HG03571 (cell line): ENCODE measurements at regions not wholly inside any gene's neighbourhood (a gene's known extent, or its start where the extent isn't known, plus 50 kb on each side); places are given as distances from the start of the nearest gene placed in this dataset.
"Not testable (repeated sequence)": the region's sequence is repeated elsewhere in the genome, so short reads cannot be mapped to it uniquely, and the experiment has no call there.

Experiments
- ATAC-seq: cut with Tn5 transposase; IDR thresholded peaks from one replicate; pipeline ENCODE4 v1.9.1; 2021; ENCODE audit not compliant: unreplicated experiment

DNA sequence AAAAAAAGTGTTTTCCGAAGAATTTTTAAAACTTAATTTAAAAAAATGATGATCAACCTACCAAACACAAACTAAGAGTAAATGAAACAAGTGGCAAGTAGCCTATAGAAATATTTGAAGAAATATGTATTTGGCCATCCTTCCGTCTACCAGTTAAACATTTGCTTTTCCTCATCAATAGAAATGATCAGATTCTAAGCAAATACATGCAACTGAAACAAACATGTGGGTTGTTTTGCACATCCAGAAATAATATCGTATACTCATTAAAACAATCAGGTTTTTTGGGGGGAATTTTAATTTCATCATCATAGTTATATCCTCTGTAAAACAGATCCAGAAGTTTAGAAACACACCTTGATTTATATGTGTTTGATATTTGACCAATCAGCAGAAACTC is 1011.7 kb downstream of the GATA3 start:
- ATAC-seq: no peak

DNA sequence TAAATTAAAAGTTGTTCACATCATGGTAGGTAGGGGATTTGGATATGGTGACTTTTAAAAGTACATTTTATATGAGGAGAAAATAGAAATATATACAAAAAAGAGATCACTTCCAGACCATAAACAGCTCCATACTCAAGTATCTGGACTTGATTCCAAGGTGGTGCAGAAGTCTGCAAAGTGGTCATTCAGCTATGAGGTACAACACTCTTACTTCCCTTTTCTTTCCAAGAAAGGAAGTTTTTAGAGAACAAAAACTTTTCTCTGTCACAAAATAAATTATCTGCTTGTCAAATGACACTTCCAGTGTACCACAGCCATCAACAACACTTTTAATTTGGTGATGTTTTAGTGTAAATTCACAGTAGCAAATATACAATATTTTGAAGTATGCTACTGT is 1013.5 kb downstream of the GATA3 start:
- ATAC-seq: no peak

DNA sequence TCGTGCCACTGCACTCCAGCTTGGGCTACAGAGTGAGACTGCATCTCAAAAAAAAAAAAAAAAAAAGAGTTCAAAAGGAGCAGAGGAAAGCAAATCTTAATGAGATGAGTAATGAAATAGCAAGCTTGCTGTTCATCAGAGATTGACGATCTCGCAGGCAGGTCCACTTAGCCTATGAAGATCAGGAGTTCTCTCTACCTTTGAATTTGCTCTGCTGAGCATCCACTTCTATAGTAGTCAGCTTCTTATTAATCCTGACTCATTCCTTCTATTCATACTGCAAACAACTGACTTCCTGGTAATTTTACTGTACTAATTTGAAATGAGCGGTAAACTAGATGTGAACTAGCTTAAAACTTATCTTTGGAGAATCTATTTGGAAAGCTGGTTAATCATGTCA is 1014.6 kb downstream of the GATA3 start:
- no peak for ATAC-seq

DNA sequence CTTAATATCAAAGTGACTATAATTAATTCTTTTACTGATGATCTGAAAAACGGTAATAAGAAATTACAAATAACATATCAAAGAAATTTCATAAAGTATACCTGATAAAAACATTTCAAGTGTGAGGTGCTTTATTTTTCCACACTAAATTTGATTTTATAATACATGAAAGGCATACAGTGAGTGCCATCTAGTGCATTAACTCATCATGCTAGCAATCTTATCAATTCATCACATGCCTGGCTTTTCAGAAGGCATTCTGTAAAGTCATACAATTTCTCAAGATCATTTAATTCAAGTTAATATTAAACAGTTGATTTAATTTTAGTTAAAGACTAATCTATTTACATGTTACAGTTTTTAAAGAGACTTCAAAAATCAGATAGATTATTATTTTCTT is 1020.9 kb downstream of the GATA3 start:
- no peak for ATAC-seq

DNA sequence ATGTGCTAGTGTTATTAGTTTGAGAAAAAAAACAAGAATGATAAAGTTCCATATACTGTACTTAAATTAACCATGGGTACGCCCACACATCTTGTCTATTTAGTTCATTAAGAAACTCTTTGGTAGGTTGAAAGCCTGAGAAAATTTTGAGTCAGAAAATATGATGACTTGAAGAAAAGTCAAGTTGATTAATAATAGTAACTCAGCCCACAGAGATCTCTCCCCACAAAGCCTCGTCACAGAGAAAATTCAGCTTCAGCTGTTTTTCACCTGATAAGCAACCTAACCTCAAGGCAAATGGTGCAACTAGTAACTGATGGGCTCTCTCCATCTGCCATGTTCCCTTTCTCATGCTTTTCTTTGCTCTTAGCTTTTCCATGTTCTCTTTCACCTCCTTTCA is 1021.6 kb downstream of the GATA3 start:
- ATAC-seq: no peak

DNA sequence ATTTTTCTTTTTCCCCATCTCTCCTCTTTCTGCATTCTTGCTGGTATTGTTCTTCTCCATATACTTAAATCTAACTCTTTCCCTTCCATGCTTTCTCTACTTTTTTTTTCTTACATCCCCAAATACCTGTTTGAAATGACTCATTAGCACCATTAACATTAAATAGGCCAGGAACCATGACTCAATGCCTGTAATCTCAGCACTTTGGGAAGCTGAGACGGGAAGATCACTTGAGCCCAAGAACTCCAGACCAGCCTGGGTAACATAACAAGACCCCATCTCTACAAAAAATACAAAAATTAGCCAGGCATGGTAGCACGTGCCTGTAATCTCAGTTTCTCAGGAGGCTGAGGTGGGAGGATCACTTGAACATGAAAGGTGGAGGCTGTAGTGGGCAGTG is 1026.8 kb downstream of the GATA3 start:
- no peak for ATAC-seq

DNA sequence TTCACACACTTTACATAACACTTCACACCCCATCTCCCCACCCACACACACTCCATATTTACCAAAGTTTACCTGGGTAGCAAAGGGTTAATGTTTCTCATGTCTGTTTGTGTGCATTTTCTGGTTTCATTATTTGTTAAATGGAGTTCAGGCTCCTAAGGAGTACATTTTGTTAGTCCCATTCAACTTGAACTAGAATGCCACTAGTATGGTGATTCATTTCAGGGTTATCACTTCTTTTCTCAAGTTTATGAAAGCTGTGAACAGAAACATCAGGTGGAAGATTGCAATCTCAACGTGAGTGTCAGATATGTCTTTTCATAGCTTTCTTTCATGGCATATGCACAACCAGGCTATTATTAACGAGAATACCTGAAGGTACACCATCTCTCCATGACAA is 1027.5 kb downstream of the GATA3 start:
- no peak for ATAC-seq

DNA sequence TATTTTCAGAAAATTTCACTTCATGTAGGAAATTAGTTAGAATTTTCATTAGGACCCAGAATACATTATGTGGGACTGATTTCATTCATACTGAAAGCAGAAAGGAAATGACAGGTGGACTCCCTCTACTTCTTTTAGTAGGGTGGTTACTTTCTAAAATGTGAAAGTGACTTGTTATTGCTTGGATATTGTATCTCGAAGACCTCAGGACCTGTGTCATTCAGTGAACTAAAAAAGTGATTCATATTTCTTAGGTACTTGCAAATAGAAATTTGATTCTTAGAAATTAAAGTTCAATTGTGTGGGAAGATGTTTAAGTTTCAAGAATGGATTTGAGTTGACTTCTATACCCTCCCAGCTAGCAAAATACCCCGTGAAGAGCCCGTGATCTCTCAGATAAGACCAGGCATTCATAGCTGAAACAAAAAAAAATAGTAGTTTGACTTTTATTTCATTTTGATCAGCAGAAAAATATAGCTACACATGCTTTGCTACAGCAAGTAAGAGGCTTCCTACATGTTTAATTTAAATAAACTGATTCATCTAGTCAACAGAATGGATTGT is 1037.1 kb downstream of the GATA3 start:
- ATAC-seq: no peak

DNA sequence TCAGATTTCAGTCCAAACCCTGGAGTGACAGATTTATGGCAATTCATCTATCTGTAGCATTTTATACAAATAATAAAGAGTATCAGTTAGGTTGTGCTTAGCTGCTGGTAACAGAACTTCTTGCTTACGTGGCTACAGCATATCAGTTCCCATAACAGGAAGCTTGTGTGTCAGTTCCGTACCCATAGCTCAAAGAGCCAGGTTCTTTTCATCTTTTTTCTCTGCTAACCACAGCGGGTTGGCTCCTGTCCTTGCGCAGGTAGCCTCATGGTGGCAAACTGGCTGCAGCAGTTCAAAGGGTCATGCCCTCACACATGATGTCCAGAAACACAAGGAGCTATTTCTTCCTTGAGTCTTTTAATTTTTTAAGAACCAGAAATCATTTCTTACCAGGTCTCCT is 1041.8 kb downstream of the GATA3 start:
- no peak for ATAC-seq

DNA sequence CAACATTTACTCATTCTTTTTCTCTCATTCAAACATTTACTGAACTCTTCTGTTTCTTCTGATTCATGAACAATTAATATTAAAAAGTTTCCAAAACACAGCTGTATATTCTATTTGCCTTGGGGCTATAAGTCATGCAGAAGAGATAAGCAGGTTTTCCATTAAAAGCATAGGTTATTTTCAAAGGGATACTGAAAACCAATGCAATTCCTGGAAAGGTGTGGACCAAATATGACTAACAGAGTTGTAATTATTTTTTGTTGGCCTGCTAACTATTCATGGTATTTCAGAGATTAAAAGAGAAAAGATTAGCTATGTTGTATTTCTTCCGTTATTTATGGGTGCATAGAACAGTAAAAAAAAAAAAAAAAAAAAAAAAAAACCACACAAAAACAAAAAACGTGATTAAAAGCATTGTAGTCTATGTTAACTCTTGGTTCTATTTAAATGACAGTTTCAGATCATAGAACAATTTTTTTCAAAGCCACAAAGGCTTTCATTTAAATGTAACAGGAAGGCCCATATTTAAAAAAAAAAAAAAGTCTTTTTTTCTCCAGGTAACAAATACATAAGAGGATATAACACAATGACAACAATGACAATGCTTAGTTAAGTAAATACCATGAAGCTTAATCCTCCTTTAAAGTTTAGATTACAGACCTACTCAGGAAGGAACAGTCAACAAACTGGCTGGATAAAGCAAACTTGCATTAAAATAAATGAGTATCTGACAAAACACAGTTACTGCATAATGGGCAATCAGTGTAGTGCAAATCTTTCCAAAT is 1042.9 kb downstream of the GATA3 start:
- no peak for ATAC-seq

DNA sequence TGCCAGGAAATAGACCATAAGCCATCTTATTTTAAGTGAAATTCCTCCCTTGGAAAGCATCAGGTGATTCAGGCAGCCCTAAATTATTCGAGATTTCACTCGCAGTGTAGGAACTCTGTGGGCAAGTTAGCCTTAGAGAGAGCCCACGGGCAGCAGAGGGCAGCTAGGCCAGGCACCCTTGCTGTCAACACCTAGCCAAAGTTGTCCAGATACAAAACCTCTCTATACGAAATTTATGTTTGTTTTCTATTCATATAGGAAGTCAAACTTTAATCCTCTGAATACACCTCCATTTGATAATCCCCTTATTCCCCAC is 1043.5 kb downstream of the GATA3 start:
- ATAC-seq: no peak

DNA sequence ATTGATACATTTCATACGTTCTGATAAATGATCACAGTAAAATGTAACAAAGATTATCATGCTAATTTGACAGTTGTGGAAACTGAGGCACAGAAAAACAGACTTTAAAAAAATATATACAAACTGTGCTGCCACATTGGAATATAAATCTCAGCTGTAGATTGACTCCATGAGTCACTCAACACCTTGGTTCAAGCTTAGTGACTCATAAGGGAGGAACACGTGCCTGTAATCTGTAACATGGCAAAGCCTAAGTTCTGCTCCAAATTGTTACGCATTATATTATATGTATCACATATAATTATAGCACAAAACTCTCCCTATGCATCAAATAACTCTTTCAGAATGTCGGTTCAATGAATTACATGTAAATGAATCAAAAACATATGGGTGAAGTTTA is 1047.5 kb downstream of the GATA3 start:
- no peak for ATAC-seq

DNA sequence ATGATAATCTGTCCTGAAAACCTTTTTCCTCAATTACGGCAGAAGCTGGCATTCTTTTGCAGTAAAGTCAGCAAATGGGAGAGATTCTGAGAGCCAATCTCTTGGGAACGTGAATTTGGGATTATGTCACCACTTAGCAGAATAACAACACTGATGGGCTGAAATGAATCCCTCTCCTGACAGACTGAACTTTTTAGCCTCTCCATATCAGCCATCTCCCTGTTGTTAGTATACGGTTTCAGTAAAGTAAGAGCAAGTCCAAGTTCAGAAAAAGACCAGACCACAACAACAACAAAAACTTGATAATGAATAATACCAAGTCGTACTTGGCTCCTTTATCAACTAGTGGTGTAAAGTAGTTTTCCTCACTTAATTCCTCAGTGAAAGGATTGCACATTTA is 1048.8 kb downstream of the GATA3 start:
- ATAC-seq: no peak

DNA sequence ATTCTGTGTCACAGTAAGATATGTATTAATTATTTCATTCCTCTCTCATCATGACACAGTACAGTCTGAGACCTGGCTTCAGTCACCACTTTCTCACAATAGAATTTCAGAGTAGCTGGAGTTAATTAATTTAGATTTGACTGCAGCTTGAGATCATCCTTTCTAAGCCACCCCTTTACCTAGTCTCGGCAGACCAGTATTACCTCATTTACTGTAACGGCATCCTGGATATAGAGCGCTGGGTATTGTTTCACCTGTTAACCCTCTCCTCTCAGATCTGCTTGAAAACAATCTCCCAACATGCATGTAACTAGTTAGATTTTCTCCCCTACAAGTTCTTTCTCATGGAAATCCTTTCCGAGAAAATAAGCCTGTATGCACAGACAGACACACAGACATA is 1057.5 kb downstream of the GATA3 start:
- no peak for ATAC-seq

DNA sequence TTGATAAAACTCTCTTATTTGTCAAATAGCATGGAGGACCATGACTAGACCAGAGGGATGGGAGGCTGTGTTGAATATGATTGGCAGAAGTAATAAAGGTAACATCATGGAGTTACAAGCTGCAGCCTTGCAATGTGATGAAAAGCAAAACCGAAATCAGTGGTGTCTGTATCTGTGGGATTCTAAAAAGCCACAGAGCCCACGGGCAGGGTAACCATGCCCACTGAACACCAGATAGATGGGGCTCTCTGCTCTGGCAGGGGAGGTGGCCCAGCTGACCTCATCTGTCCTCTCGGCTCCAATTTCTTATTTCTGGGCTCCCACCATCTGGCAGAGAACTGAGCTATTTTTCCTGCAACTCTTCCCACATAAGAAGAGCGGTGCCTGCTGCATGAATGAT is 1072.2 kb downstream of the GATA3 start:
- no peak for ATAC-seq

DNA sequence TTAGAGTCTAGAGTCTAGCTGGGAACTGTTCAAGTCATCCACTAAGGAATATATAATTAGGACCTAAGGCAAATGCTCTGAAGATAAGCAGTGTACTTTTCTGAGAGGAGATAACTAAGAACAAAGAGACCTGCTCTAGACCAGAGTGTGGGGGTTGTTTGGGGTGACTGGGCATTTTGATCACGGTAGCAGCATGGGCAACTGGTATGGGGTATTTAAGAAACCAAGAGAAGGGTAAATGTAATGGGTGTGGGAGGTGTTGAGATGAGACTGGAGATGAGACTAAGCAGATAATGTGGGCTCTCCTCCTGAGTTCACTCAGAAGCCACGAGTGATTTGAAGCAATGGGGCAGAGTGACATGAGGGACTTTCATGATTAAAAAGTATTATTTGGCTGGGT is 1082.9 kb downstream of the GATA3 start:
- ATAC-seq: no peak

DNA sequence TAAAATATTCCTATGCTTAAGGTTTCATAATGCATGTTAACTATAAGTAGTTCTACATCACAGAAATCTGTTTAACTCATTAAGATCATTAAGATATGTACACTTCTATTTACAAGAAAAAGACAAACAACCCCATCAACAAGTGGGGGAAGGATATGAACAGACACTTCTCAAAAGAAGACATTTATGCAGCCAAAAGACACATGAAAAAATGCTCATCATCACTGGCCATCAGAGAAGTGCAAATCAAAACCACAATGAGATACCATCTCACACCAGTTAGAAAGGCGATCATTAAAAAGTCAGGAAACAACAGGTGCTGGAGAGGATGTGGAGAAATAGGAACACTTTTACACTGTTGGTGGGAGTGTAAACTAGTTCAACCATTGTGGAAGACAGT is 1084.3 kb downstream of the GATA3 start:
- ATAC-seq: not testable (repeated sequence)

DNA sequence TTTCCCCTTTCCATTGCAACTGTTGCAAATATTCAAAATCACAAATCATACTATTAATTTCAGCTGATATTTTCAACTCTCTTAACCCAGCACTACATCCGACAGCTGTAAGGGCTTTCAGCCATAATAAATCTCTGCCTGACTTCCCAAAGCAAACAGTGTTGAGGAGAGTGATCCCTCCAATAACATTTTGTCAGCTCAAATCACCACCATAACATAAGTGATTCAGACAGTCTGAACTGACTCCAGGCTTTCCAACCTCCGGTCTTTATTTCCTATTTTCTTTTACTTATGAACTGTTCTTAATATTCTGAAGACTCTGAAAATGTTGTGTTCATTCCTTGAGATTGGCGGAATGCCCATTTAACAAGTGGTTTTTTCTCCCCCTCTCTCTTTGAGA is 1085.9 kb downstream of the GATA3 start:
- no peak for ATAC-seq

DNA sequence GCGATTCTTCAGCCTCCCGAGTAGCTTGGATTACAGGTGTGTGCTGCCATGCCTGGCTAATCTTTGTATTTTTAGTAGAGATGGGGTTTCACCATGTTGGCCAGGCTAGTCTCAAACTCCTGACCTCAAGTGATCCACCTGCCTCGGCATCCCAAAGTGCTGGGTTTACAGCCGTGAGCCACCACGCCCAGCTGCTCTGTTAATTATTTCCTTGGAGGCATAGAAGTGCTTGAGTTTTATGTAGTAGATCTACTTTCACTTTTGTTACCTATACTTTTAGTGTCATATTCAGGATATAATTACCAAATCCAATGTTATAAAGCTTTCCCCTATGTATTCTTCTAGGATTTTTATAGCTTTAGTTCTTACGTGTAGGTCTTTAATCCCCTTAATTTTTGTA is 1093.0 kb downstream of the GATA3 start:
- no peak for ATAC-seq

DNA sequence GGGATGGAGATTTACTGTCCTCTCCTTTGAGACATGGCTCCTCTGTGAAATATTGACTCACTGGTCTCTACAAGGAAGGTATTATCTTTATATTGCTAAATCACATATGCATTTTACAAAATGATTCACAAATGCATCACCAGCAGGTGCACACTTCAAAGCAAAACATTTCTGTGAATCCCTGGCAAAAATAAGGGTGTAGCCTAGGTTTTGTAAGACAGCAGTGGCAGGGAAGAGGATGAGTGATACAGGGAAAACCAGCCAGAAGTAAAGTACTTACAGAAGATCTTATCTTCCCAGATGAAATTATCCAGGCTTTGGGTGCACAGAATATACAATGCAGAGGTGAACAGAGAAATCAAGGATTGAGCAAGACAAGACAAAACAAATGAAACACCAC is 1094.6 kb downstream of the GATA3 start:
- ATAC-seq: no peak

DNA sequence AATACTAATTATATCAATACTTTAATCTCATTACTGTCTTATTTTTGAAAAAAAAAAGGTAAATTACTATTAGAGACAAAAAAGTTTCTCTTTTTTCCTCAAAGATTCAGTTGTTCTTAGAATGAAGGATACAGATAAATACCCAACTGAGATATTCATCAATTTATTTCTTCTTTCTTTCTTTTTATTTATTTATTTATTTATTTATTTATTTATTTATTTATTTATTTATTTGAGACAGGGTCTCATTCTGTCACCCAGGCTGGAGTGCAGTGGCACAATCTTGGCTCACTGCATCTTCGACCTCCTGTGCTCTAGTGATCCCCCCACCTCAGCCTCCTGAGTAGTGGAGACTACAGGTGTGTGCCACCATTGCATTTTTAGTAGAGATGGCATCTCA is 1098.6 kb downstream of the GATA3 start:
- not testable (repeated sequence) for ATAC-seq

DNA sequence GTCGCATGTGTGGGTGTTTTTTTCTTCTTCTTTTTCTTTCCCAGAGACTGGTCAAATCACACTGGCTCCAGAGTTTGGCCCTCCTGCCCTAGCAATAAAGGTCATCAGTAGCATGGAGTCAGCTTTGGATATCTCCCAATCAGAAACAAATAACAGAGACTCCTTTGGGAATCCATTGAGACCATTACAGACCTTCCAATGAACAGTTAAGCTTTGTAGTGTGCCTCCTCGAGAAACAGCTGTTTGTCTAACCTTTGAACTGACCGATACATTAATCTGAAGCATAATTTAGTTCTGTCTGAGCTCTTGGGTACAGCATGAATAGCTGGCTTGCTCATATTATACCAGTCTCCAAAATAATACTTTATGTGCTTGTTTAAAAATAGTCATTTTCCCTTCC is 1103.2 kb downstream of the GATA3 start:
- no peak for ATAC-seq

DNA sequence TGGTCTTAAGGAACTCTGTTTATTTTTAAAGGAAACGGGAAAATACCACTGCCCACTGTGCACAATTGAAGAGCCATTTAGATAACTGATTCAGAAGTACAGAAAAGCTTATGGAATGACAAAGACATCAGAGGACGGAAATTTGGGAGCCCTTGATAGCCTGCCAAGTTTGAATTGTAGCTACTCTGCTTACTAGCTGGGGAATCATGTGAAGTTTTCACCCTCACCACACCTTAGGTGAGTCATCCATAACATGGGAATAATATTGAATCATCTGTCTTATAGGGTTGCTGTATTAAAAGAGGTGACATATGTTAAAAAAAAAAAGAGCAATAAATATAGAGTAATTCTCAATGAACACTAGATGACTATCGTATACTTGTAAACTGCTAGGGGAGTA is 1104.2 kb downstream of the GATA3 start:
- no peak for ATAC-seq
